UCSD-AML1 (cell line): ENCODE measurements at regions not wholly inside any gene's neighbourhood (a gene's known extent, or its start where the extent isn't known, plus 50 kb on each side); places are given as distances from the start of the nearest gene placed in this dataset.

Source experiments
- DNase-seq: peaks from one replicate; lab custom pipeline; 2025; ENCODE audit not compliant: unreplicated experiment; lab: John Stamatoyannopoulos, UW

DNA sequence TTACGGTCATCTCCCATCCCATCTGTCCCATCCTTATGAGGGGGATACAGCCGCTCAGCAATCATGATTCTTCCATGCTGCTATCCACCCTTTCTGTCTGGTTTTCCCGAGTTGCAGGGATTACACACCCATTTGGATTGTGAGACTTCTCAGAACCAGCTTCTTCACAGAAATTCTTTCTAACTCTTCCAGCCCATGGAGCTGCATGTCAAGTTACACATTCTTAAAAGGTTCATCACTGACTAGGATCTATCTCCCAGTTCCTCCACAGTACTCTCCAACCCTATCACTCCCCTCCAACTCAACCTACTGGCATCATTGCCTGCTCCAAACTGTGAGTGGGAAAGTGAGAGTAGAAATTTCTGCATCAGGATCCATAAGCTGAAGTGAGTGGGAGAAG lies 558.2 kb upstream of the TNP1 start:
- DNase-seq: no peak

DNA sequence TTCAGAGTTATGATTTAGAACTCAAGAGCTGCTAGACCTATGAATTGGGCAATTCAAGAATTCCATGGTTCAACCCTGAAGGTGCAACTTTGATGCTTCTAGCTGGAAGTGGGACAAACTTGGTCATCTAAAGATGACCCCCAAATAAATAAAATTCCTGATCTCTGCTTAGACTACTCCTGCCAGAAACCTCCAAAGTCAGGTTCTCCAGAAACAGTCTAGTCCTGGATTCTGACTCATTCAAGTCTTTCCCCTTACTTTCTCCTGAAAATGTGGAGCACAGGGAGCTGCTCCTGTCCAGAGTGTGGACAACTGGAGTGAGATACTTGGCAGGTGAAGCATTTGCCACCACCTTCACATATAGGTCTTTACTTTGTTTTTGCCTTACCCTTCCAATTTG lies 557.7 kb upstream of the TNP1 start:
- DNase-seq: no peak

DNA sequence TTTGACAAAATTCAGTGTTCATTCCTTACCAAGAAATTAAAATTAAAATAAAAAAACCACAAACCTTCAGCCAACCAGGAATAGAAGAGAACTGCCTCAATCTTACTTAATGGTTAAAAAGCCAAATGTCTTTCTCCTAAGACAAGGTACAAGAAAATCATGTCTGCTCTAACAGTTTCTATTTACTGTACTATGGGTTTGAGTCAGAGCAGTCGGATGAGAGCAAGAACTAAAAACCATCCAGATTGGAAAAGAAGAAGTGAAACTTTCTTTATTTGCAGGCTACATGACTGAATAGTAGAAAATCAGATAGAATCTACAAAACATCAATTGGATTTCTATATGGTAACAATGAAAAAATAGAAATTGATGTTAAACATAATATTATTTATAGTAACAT lies 555.5 kb upstream of the TNP1 start:
- no peak for DNase-seq

DNA sequence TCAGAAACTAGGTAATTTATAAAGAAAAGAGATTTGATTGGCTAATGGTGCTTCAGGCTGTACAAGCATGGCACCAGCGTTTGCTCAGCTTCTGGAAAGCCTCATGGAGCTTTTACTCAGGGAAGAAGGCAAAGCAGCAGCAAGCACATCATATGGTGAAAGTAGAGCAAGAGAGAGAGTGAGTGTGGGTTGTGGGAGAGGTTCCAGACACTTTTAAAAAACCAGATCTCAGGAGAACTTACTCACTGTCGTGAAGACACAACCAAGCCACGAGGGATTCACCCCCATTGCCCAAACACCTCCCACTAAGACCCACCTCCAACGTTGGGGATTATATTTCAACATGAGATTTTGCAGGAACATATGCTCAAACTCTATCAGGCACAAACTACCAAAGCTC lies 554.6 kb upstream of the TNP1 start:
- no peak for DNase-seq

DNA sequence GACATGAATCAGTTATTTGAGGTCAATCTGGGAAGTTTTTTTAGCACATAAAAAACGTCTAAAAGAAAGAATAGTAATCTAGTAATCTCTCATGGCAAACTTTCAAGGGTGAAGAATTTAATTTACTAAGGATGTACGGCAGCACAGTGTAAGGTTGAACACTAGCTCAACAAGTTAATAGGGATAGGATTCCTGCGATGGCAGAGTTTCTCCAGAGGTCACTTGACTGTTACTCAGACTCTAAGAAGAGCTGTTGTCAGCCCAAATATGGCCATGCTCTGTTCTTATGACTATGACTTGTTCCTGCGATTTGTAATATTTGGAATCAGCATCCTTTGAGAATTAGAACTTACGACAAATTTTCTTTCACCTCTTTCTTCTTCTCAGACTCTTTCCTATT lies 553.3 kb upstream of the TNP1 start:
- DNase-seq: no peak

DNA sequence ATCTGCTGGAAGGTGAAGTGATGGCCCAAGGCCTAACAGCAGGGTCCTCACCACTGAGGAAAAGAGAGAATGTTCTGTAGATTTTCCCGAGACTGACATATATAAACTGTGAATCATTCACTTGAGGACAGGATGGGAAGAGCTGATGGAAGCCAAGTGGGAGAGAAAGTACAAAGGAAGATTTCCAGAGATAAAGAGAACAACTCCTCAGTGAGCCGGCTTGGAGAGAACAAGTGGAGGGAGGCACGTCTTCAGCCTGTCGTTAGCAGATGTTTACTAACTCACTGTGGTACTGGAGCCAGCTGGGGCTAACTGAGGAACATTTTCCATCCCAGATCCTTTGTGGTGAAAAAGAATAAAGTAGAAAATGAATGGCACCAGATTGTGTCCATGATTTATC lies 552.9 kb upstream of the TNP1 start:
- no peak for DNase-seq

DNA sequence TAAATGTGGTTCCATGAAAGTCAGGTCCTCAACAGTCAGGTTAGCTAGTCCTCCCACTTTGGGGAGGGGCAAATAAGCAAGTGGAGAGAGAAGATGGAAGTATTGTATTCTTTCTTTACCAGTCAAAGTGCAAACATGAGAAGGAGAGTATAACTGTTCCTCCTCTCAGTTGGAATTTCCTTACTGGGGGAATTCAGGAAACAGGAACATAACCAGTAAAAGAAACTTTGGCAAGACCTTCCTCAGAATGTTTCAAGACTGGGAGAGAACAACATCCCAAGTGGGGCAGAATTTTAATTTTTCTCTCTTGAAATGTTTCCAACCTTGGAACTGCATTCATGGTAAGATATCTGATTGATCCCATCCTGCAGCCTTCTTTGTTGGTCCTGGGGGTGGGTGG lies 552.4 kb upstream of the TNP1 start:
- DNase-seq: no peak

DNA sequence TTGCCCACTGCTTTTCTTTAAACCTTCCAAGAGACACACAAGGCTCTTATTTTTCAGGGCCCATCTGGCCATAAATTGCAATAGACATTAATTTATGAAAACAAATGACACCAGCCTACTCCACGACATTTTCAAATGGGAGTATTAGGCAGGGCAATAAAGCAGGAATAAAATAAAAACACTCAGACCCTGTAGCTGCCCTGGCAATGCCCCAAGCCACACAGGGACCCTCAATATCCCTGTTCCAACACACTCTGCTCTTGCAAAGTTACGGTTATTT lies 550.8 kb upstream of the TNP1 start:
- DNase-seq: no peak

DNA sequence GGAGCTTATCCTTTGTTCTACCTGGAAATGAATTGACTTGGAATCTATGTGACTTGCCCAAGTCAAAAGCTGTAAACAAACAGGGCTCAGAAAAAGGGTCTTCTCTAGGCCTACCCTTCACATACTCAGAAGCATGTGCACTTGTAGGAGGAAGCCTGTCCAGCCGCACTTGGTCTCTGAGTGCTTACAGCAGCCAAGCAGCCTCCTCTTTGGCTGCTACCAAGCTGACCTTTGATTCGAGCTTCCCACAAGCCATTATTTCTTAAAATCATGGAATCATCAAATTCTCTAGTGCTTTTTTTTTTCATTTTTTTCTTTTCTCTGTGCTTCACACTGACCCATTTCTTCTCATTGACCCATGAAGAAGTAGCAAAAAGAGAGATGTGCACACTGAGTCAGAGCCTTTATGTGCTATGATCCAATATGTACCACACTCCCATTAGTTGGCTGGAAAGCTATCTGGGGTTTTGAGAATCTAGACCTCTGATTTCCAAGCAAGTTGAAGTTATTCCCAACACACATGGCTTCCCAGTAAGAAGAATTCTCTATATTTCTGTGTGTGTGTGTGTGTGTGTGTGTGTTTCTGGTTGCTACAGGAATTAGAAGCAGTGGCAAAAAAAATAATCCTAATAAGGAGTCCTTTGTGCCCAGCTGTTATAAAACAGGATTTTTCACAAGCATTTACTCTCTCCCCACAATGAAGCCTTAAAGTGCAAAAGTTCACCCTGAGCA lies 550.3 kb upstream of the TNP1 start:
- DNase-seq: no peak

DNA sequence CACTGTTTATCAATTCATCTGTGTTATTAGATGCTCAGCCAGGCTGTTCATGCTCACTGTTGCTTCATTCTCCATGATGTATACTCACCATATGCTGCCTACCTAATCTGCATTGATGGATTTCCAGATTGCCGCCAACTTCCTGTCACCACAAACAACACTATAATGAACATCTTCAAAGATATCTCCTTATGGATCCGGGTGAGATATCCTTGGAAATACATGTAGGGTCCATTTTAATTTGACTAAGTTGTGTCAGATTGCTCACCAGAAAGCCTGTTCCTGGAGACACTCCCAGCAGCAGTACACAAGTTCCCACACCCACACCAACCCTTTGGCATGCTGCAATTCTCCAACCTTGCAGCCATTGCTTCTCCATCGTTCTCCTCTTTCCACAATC lies 547.5 kb upstream of the TNP1 start:
- DNase-seq: no peak

DNA sequence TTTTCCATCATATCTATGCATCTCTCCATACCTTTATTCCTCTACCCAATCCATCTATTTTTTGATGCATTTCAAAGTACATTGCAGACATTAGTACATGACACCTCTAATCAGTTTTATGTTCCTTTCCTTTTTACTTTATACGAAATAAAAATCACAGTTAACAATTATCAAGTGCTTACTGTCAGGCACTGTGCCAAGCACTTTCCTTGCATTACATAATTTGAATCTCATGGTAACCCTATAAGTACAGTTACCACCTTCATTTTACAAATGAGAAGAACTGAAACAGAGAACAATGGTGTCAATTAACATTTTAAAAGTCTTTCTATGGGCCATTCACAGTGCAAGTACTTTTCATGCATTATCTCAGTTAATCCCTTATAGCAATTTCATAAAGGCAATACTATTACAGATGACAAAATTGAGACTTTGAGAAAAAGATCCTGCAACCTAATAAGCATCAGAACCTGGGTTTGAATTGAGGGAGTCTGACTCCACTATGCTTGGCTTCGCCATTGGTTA lies 544.4 kb upstream of the TNP1 start:
- no peak for DNase-seq

DNA sequence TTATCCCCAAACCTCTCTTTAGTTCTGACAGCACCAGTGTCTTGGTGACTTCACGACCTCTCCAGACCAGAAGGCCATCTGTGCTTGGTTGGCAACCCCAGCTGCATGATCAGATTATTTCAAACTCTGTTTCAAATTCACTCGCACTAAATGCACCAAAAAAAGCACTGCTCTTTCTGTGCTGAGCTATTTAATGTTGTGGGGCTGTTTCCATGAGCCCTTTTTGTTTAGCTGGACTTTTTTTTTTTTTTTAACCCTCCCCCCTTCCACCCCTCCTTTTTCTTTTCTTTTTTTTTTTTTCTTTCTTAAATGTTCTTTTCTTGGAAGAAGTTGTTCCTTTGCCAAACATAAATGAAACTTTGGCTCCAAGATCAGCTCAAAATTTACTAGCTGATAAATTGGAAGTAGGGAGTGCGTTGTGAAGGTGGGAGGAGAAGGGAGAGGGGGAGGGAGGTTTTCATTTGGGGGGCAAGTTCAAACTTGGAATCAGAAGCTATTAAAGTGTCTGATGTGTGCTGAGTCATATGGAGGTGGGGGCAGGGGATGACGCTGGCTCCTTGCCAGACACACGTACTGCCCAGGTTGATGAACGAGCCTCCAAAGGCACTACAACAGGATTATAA lies 543.0 kb upstream of the TNP1 start:
- DNase-seq: no peak

DNA sequence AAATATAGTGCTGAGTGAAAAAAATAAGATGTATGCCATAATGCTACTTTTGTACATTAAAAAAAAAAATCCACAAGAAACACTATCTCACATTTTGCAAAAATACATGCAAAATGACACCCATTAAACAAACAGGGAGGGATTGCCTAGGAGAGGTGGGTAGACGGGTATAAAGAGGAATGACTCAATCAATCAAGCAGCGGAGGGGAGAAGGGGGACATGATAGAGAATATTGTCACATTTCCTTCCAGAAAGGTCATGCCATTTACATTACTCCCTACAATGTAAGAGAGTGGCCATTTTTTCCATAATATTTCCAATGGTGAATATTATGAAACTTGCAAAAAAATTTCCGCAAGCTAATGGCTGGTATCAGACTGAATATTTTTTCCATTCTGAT lies 542.3 kb upstream of the TNP1 start:
- no peak for DNase-seq

DNA sequence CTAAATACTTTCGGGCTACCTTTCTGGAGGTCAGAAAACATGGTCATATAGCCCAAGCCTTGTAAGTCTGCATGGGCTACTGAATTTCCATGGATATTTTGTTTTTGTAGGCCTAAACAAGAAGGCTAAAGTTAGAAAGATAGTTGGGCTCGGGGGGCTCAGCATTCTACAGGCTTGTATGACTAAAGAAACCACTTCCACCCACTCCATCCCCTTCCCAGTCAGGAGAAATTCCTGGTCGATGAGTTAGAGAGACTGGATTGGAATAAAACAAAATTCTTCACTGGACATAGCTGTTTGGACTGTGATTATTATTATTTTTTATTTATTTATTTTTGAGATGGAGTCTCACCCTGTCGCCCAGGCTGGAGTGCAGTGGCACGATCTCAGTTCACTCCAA lies 539.4 kb upstream of the TNP1 start:
- no peak for DNase-seq

DNA sequence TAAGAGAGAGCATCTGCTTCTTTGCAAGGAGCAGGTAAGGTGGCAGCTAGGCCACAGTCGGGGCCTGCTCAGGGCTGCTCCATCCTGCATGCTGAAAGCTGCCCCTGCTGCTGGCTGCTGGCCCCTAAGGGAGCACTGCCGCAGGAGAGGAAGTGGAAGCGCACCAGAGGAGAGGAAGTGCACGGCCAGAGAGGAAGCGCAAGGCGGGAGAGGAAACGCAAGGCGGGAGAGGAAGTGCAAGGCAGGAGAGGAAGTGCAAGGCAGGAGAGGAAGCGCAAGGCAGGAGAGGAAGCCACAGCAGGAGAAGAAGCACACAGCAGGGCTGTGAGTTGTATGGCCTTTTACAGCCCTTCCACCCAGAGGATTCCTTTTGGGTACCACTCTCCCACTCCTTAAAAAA lies 539.0 kb upstream of the TNP1 start:
- peak; percentile 75 for DNase-seq

DNA sequence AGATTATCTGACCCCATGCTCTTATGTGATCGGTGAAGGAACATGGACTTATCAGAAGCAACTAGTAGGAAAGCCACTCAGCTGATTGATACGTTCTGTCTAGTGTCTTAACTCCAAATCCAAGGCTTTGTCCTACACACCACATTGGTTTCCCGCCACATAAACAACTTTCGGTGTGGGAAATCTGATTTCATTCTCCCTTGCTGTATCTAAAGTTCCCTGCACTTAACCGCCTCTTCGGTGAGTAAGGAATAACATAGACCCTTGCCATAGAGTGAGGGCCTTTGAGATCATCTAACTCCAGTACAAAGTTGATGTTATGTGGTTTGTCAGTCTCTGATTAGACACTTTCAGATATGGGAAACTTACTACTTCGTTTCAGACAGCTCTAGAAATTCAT lies 538.2 kb upstream of the TNP1 start:
- DNase-seq: no peak

DNA sequence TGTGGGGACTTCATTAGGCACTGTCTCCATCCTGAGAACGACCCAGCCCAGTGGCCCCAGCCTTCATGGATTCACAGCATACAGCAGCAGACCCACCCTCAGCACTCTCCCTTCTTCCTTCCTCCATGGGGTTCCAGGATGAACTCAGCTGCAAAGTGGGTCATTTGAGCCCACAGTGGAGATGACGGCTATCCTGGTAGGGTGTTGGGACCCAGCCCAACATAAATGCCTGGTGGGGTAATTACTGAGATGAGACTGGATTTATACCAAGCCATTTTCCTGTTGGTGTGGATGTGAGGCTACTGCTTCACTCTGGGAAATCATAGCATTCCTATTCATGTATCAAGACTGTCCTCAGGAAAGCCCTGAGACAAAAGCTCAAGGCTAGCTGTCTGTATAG lies 536.7 kb upstream of the TNP1 start:
- DNase-seq: no peak

DNA sequence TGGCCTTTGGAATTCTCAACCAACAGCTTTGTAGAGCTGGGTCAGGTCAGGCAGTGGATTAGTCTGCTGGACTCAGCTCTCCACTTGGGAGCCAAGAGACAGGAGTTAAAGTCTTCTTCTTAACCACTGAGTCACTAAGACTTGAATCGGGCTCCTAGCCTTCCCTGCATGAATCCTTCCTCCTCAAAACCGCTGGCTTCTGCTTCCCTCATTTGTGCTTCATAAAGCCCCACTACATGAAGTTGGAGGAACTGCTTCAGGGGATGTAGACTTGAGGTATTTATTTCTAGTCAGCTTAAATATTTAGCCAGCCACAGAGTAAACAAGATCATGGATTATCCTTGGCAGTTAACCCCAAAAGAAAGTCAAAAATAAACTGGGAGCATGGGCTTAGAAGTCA lies 536.3 kb upstream of the TNP1 start:
- no peak for DNase-seq

DNA sequence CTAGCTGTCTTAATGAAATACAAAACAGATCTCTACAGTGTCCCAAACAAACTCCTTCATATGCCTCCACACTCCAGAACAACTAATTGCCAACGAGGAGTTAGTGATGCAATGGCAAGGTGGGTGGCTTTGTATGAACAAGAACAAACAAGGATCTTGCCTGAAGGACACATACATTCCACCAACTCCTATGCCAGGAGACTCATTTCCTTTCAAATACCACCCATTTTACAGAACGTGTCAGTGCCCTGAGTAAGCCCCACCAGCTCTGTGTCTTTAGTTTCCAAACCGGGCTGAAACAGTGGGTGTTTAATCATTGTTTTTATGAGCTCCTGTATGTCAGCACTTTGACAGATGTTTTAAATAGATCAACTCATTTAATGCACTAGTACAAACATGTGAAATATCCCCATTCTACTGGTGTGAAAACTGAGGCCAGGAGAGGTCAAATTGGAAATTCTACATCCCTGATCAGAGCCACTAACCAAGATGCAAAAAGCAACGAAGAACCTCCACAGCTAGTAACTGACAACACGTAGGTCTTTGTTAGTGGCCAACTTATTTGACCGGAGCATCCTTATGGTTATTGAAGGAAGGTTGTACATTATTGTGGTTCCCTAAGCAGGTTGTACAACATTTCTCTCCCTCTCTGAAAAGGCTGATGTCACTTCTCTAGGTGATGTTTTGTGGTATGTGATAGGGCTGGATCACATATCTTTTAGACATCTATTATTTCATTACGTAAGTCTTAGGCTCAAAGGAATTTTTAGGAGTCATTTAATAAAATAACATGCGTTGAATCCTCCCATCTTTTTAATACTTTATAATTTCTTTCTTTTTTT lies 534.9 kb upstream of the TNP1 start:
- no peak for DNase-seq

DNA sequence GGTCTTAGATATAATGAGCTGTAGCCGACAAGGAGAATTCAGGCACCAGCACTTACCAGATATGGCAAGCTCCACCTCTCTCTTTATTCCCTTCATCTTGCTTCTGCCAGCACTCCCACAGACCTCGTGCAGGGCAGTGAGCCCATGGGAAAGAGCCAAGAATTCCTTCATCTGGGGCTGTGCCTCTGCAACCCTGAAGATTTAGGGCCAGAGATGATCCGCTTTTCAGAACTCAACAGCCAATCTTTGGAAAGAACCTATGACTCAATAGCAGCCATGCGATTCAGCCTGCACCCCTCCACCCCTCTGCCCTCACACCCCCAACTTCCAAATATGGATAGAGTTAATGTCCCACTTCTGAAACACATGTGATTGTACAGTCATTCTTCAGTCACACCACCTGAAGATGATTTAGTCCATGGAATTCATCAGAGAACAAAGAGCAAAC lies 533.7 kb upstream of the TNP1 start:
- no peak for DNase-seq

DNA sequence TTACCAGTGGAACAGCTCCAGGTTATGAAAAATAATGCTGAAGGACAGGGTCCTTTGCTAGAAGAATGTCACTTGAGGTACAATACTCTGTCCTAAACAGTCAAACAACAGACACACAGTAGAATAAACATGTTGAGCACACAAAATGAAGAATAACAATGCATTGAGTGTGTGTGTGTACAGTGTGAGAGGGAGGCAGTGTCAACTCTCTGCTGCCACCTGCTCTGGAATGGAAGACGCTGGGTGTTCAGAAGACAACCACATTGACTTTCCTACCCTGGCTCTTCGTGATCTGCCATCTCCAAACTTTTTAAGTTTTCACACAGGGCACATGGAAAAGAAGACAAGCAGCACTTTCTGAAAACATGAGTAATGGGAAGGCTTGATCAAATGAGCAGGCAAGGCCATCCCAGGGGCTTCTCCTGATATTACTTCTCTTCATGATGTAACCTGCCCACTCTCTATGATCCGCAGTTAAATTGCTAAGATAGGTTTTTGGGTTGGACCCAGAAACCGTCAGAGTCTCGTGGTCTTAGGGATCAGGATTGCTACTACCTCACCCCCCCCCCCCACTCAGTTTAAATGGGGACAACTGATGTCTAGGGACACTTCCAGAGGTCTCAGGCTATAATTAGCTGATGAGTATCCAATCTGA lies 533.2 kb upstream of the TNP1 start:
- DNase-seq: no peak
